Breast epithelium (tissue), 3 donors: ENCODE measurements at regions not wholly inside any gene's neighbourhood (a gene's known extent, or its start where the extent isn't known, plus 50 kb on each side); places are given as distances from the start of the nearest gene placed in this dataset.
"Not testable (repeated sequence)": the region's sequence is repeated elsewhere in the genome, so short reads cannot be mapped to it uniquely, and the experiment has no call there.

Source experiments
- CTCF ChIP-seq, 3 donors: fragments of 450-650 bp; IDR thresholded peaks; one replicate each; pipeline ENCODE4 v1.5.1; 2016 to 2017; ENCODE audit warnings: antibody characterized with exemption in 3 of 3, mild to moderate bottlenecking in 3 of 3, moderate library complexity in 3 of 3
- POLR2A ChIP-seq: fragments of 450-650 bp; IDR thresholded peaks from one replicate; pipeline ENCODE4 v1.6.1; 2016; ENCODE audit warnings: antibody characterized with exemption, mild to moderate bottlenecking, moderate library complexity

GRCh38 chr4:111337186-111337876 is 714.5 kb upstream of the PITX2 start:
- not testable (repeated sequence) for TF ChIP-seq CTCF (IDR thresholded peaks at IDR 0.05); POLR2A
